ENCODE measurements at regions not wholly inside any gene's neighbourhood (a gene's known extent, or its start where the extent isn't known, plus 50 kb on each side); places are given as distances from the start of the nearest gene placed in this dataset.

GRCh38 chr1:8219530-8219929, 98.4 kb upstream of the SLC45A1 start:
- H2BK5ac ChIP-seq (ENCODE audit: low read depth, low read length) = no peak overlapping the region
- H3K18ac ChIP-seq (ENCODE audit: extremely low read depth, low read length) = no peak overlapping the region
- 91% methylated on average over 4 of the region's 4 CpGs; no CpG with 5 or more reads in 1 of the 2 experiments for WGBS, 2 experiments (ENCODE audit: extremely low coverage in 1 of 2, insufficient coverage in 1 of 2, insufficient read length in 1 of 2, insufficient replicate concordance in 2 of 2, low coverage in 1 of 2, low lambda C conversion rate in 2 of 2, missing lambda C conversion rate in 1 of 2)
- no peak overlapping the region for H4K8ac ChIP-seq (ENCODE audit: extremely low read depth, insufficient read depth, low read length)
- H3K79me2 ChIP-seq (ENCODE audit: control insufficient read depth in 1 of 2, insufficient read depth in 2 of 2, low read length in 2 of 2) = no peaks in the 10 kb centered on the region
- no peak overlapping the region for H2AFZ ChIP-seq (ENCODE audit: low read length)
- no peaks in the 10 kb centered on the region for H3K36me3 ChIP-seq (ENCODE audit: control insufficient read depth in 2 of 4, insufficient read depth in 4 of 4, low read length in 3 of 4)
- H3K4me2 ChIP-seq (ENCODE audit: insufficient read depth in 1 of 2, low read depth in 2 of 2, low read length in 2 of 2) = no peak overlapping the region
- H3K56ac ChIP-seq (replicated peaks; ENCODE audit: insufficient read length, low read depth, low read length) = no peak overlapping the region
- no peak overlapping the region for H2AK5ac ChIP-seq (ENCODE audit: low read depth, low read length)
- no peaks in the 10 kb centered on the region for H4K20me1 ChIP-seq (replicated peaks in 1 of 2; ENCODE audit: control insufficient read depth in 1 of 2, insufficient read depth in 2 of 2, low read length in 2 of 2)
- CTCF ChIA-PET (ENCODE audit: partially characterized antibody) = interaction anchor here (0.7 to 0.8 kb wide), 2 partner anchors 204 to 507 kb away, joined by 3 read pairs; no protein-coding TSS in a partner anchor
- no peak overlapping the region for H3K14ac ChIP-seq (ENCODE audit: insufficient read length)
- no peak for FAIRE-seq
- H3K27me3 ChIP-seq (replicated peaks in 1 of 4; ENCODE audit: control insufficient read depth in 3 of 4, extremely low read depth in 1 of 4, insufficient read depth in 3 of 4, low read length in 3 of 4) = peaks cover 0 to 5% (median 2%) of the 10 kb centered on the region in 4 experiments; a peak in 2 of 7 replicates
- POLR2A ChIA-PET (ENCODE audit: partially characterized antibody) = no interaction called here
- H3K9ac ChIP-seq (replicated peaks in 1 of 4; ENCODE audit: extremely low read depth in 1 of 4, low read depth in 3 of 4, low read length in 3 of 4) = no peak overlapping the region
- no peak overlapping the region for H2BK15ac ChIP-seq (ENCODE audit: low read length)
- H3K4me3 ChIP-seq (ENCODE audit: extremely low read depth in 1 of 4, insufficient read depth in 2 of 4, low read depth in 3 of 4, low read length in 4 of 4) = no peak overlapping the region
- H3K9me3 ChIP-seq (ENCODE audit: insufficient read depth in 2 of 2, low read depth in 1 of 2, low read length in 1 of 2) = no peaks in the 10 kb centered on the region
- H3K4ac ChIP-seq (replicated peaks; ENCODE audit: insufficient read length, low read depth, low read length) = no peak overlapping the region
- peaks cover 3% of the 10 kb centered on the region; the same call in 1 of the 2 replicates for H3K23me2 ChIP-seq (ENCODE audit: low read depth, low read length)
- H3K79me1 ChIP-seq (ENCODE audit: low read depth, low read length) = no peaks in the 10 kb centered on the region
- no peak overlapping the region for H4K91ac ChIP-seq (replicated peaks; ENCODE audit: insufficient read length, low read length)
- no peak overlapping the region for H2BK120ac ChIP-seq (replicated peaks; ENCODE audit: low read depth, low read length)
- H4K5ac ChIP-seq (ENCODE audit: insufficient read length, low read depth, low read length) = no peak overlapping the region
- H3K23ac ChIP-seq (ENCODE audit: insufficient read length) = no peak overlapping the region
- peaks cover 0 to 12% (median 6%) of the 10 kb centered on the region in 4 experiments; a peak in 5 of 7 replicates for H3K4me1 ChIP-seq (replicated peaks in 1 of 4; ENCODE audit: control insufficient read depth in 3 of 4, insufficient read depth in 4 of 4, low read length in 3 of 4)
- no peak overlapping the region for H3K27ac ChIP-seq (ENCODE audit: low read depth, low read length)
- H2BK12ac ChIP-seq (ENCODE audit: low read depth, low read length) = no peak overlapping the region
- no peak for DNase-seq (ENCODE audit: low read depth in 1 of 2, low spot score in 2 of 2)
- H2BK20ac ChIP-seq (ENCODE audit: low read length) = no peak overlapping the region

Measured in H1 (cell line).